Psoas muscle (tissue), 7 donors: ENCODE measurements at regions not wholly inside any gene's neighbourhood (a gene's known extent, or its start where the extent isn't known, plus 50 kb on each side); places are given as distances from the start of the nearest gene placed in this dataset.

Experiments
- ATAC-seq, 4 donors: fragments of 200-7000 bp; cut with Tn5 transposase; one replicate each; pipeline ENCODE4 v1.9.1; 2020; ENCODE audit warnings: moderate library complexity in 3 of 4, mild to moderate bottlenecking in 2 of 4
- DNase-seq, 2 donors: peaks; one replicate each; pipeline ENCODE4 v3.0.0-alpha.2; 2020
- H3K27ac ChIP-seq: fragments of 200-600 bp; one replicate; pipeline ENCODE4 v1.8.0; 2022
- H3K27me3 ChIP-seq, 3 donors: fragments of 200-600 bp in 1 of 3; one replicate each; pipeline versions ENCODE4 v1.6.1 to v1.8.0; 2013 to 2022; ENCODE audit warnings: low read length in 2 of 3, mild to moderate bottlenecking in 2 of 3, moderate library complexity in 1 of 3; ENCODE audit not compliant: insufficient read depth in 3 of 3
- H3K36me3 ChIP-seq, 2 donors: fragments of 200-600 bp in 1 of 2; one replicate each; pipeline versions ENCODE4 v1.6.1 to v1.8.0; 2013 to 2022; ENCODE audit warnings: low read depth in 1 of 2, mild to moderate bottlenecking in 1 of 2, moderate library complexity in 1 of 2; ENCODE audit not compliant: insufficient read depth in 1 of 2
- H3K4me1 ChIP-seq: fragments of 200-600 bp; one replicate; pipeline ENCODE4 v1.8.0; 2022
- H3K4me3 ChIP-seq: fragments of 200-600 bp; one replicate; pipeline ENCODE4 v1.8.0; 2022; ENCODE audit warnings: mild to moderate bottlenecking
- H3K9me3 ChIP-seq: fragments of 200-600 bp; one replicate; pipeline ENCODE4 v1.8.0; 2022
- WGBS, 3 donors: extraction: QIAGEN DNeasy Blood & Tissue Kit; methylation state at CpG; one replicate each; pipeline versions ENCODE4 v1.1.6 to v1.1.7; 2013; 5-methylcytosine and 5-hydroxymethylcytosine counted together
- intact Hi-C, 2 donors: fragments of 100-400 bp; cut with DNase I; formaldehyde crosslinking; loops; one replicate each; pipeline versions ENCODE4 v1.11.0 to v1.14.2; 2022
- TF ChIP-seq, protein P1 (sequence below): fragments of 200-600 bp; IDR thresholded peaks from one replicate; pipeline ENCODE4 v1.8.0; 2022; ENCODE audit warnings: antibody characterized with exemption
- donor health status: healthy with polysubstance abuse.
- donor health status: DM: no; HTN: no; CAD: no; lungs with moderate emphysema.
- donor health status: Bipolar disorder and iron deficiency.
- donor health status: healthy.
- donor health status: DM: yes; HTN: yes; CAD: no.
- donor health status: DM: no; HTN: no; CAD: no.
- donor health status: DM: yes; HTN: yes; CAD: no.

DNA sequence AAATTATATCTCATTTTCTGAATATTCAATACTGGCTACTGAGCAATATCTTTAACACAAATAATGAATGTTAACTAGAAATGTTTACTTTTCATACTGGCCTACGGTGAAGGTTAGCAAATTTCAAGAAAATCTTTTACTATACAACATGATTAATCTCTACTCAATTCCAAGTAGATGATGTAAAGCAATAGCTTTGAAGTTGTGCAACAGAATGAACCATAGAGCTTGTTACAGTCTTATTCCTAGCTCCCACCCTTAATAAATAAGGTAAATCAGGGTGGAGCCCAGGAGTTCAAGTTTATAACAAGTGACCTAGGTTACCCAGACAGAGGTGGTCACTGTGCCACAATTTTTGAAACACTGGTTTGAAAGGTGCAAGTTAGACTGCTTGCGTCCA is 1678.1 kb downstream of the KCNT2 start:
- Histone ChIP-seq H3K27me3 (no peaks in the 10 kb centered on the region), H3K36me3 (no peaks in the 10 kb centered on the region), H3K4me1 (no peaks in the 10 kb centered on the region), H3K27ac (no peak overlapping the region), H3K9me3 (no peaks in the 10 kb centered on the region), H3K4me3 (no peak overlapping the region)
- TF ChIP-seq, protein P1, sequence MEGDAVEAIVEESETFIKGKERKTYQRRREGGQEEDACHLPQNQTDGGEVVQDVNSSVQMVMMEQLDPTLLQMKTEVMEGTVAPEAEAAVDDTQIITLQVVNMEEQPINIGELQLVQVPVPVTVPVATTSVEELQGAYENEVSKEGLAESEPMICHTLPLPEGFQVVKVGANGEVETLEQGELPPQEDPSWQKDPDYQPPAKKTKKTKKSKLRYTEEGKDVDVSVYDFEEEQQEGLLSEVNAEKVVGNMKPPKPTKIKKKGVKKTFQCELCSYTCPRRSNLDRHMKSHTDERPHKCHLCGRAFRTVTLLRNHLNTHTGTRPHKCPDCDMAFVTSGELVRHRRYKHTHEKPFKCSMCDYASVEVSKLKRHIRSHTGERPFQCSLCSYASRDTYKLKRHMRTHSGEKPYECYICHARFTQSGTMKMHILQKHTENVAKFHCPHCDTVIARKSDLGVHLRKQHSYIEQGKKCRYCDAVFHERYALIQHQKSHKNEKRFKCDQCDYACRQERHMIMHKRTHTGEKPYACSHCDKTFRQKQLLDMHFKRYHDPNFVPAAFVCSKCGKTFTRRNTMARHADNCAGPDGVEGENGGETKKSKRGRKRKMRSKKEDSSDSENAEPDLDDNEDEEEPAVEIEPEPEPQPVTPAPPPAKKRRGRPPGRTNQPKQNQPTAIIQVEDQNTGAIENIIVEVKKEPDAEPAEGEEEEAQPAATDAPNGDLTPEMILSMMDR, result no peak
- intact Hi-C loops, result no loop called here
- ATAC-seq (no peak), DNase-seq (no peak)
- 62 to 82% (median 76%) methylated on average over 2 of the region's 2 CpGs for WGBS, 3 donors

GRCh38 chr1:194929357-194929756 is 1678.9 kb downstream of the KCNT2 start:
- no peak overlapping the region for H3K27ac ChIP-seq
- ATAC-seq (no peak), DNase-seq (no peak)
- H3K4me1 ChIP-seq, result no peaks in the 10 kb centered on the region
- H3K36me3 ChIP-seq, result no peaks in the 10 kb centered on the region
- TF ChIP-seq, protein P1, result no peak
- no peaks in the 10 kb centered on the region for H3K27me3 ChIP-seq
- intact Hi-C loops, result no loop called here
- no peak overlapping the region for H3K4me3 ChIP-seq
- H3K9me3 ChIP-seq, result no peaks in the 10 kb centered on the region

DNA sequence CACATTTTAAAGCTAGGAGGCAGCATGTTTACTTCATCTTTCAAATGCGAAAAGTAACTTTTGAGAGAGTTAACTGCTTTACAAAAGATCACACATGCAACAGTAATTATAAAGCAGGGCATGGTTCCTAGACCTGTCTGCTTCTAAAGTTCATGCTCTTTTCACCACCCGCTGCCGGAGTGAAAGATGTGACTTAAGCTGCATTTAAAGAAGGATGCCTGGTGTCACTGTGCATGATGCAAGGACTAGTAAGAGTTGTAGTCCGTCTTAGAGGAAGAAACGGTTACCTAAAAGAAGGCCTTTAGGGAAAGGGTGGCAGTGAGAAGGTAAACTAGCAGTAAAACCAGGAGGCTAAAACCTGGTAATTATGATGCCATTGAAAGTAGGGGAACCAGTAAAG is 1689.1 kb downstream of the KCNT2 start:
- TF ChIP-seq, protein P1, result no peak
- Histone ChIP-seq H3K4me3 (no peak overlapping the region), H3K27me3 (no peaks in the 10 kb centered on the region), H3K36me3 (no peaks in the 10 kb centered on the region), H3K9me3 (no peaks in the 10 kb centered on the region), H3K27ac (no peak overlapping the region), H3K4me1 (no peaks in the 10 kb centered on the region)
- DNase-seq (no peak), ATAC-seq (no peak)
- intact Hi-C loops, result no loop called here
- 67 to 76% (median 68%) methylated on average over 5 of the region's 5 CpGs for WGBS, 3 donors

- no peak overlapping the region for H3K27ac ChIP-seq
- intact Hi-C loops, result no loop called here
- ATAC-seq (no peak), DNase-seq (no peak)
- WGBS, 3 donors, result 56 to 65% (median 56%) methylated on average over 4 of the region's 4 CpGs
- H3K4me3 ChIP-seq, result no peak overlapping the region
- no peaks in the 10 kb centered on the region for H3K4me1 ChIP-seq
- H3K36me3 ChIP-seq, result no peaks in the 10 kb centered on the region
- no peaks in the 10 kb centered on the region for H3K9me3 ChIP-seq
- TF ChIP-seq, protein P1, result no peak
- no peaks in the 10 kb centered on the region for H3K27me3 ChIP-seq
Observed at GRCh38 chr1:194917769-194918168, 1690.5 kb downstream of the KCNT2 start.

- DNase-seq, result no peak
- no peaks in the 10 kb centered on the region for H3K27me3 ChIP-seq
- WGBS, 3 donors, result 70 to 81% (median 72%) methylated on average over 1 of the region's 1 CpG
- no peak overlapping the region for H3K4me3 ChIP-seq
- H3K36me3 ChIP-seq, result no peaks in the 10 kb centered on the region
- TF ChIP-seq, protein P1, result no peak
- H3K4me1 ChIP-seq, result no peaks in the 10 kb centered on the region
- no peaks in the 10 kb centered on the region for H3K9me3 ChIP-seq
- intact Hi-C loops, result no loop called here
- no peak for ATAC-seq
- no peak overlapping the region for H3K27ac ChIP-seq
Observed at GRCh38 chr1:194908643-194909042, 1699.6 kb downstream of the KCNT2 start.
